ENCODE measurements at regions not wholly inside any gene's neighbourhood (a gene's known extent, or its start where the extent isn't known, plus 50 kb on each side); places are given as distances from the start of the nearest gene placed in this dataset.

- dilution Hi-C loops (cut with MboI; ENCODE audit: extremely low pct_ligation_motif_present, low sequenced_read_pairs): no loop called here
- POLR2A ChIA-PET: no interaction called here
- no peaks in the 10 kb centered on the region for H3K27me3 ChIP-seq (ENCODE audit: control insufficient read depth in 2 of 2, insufficient read depth in 2 of 2, low read length in 2 of 2)
- H3K9me3 ChIP-seq (replicated peaks; ENCODE audit: control insufficient read depth, insufficient read depth, low read length): no peaks in the 10 kb centered on the region
- CTCF ChIA-PET: interaction anchor here (1.5 kb wide), 1 partner anchor 24 kb away, joined by 4 read pairs; no protein-coding TSS in a partner anchor
- no peak overlapping the region for H3K4me3 ChIP-seq (replicated peaks in 1 of 3; ENCODE audit: insufficient read depth in 1 of 3, low read depth in 1 of 3, low read length in 3 of 3)
- no peak overlapping the region for H3K27ac ChIP-seq (ENCODE audit: insufficient read depth, low read depth, low read length)
- H3K9me1 ChIP-seq (replicated peaks; ENCODE audit: control insufficient read depth, extremely low read depth, insufficient read depth, low read length): no peaks in the 10 kb centered on the region
- TF ChIP-seq FOS (IDR thresholded peaks at IDR 0.05; ENCODE audit: borderline replicate concordance, insufficient read depth, low read length) (no peak), POLR2A (IDR thresholded peaks at IDR 0.05; ENCODE audit: low read depth, low read length) (no peak), GATA2 (IDR thresholded peaks at IDR 0.05; ENCODE audit: insufficient read depth, insufficient read length, low read depth, low read length) (no peak), MAX (IDR thresholded peaks at IDR 0.05; ENCODE audit: insufficient read depth, insufficient read length) (no peak), CTCF (IDR thresholded peaks at IDR 0.05; ENCODE audit: extremely low read depth in 1 of 2, insufficient read depth in 1 of 2, low read depth in 1 of 2, low read length in 2 of 2) (no peak), POLR2AphosphoS5 (IDR thresholded peaks at IDR 0.05; ENCODE audit: insufficient read depth, low read depth, low read length) (no peak), JUN (IDR thresholded peaks at IDR 0.05; ENCODE audit: borderline replicate concordance, insufficient read depth, insufficient read length, low read depth) (no peak), EZH2 (IDR thresholded peaks at IDR 0.05; ENCODE audit: borderline replicate concordance, low read depth, low read length, severe bottlenecking) (no peak), MYC (IDR thresholded peaks at IDR 0.05; ENCODE audit: low read depth, low read length) (no peak)
- no peak for DNase-seq (ENCODE audit: low read depth, low spot score)
- H3K9ac ChIP-seq (replicated peaks; ENCODE audit: extremely low read depth, insufficient read depth, low read length): no peak overlapping the region
- no peaks in the 10 kb centered on the region for H3K4me1 ChIP-seq (ENCODE audit: control insufficient read depth, extremely low read depth, insufficient read depth, low read length)
- FAIRE-seq: no peak
- BruUV-seq (replicated peaks): no TSS peak
- H3K4me2 ChIP-seq (ENCODE audit: insufficient read depth, low read length): no peak overlapping the region
- no peaks in the 10 kb centered on the region for H3K79me2 ChIP-seq (ENCODE audit: control insufficient read depth, insufficient read depth, low read length)
- no peaks in the 10 kb centered on the region for H3K36me3 ChIP-seq (ENCODE audit: control insufficient read depth in 2 of 2, extremely low read depth in 1 of 2, insufficient read depth in 2 of 2, low read length in 2 of 2)
- intact Hi-C loops (cut with micrococcal nuclease): no loop called here
- no peak overlapping the region for H2AFZ ChIP-seq (ENCODE audit: low read depth, low read length)
- H4K20me1 ChIP-seq (replicated peaks; ENCODE audit: control insufficient read depth, extremely low read depth, insufficient read depth, low read length): no peaks in the 10 kb centered on the region
These were observed 677.5 kb downstream of the HDGFL1 start for GRCh38 chr6:23246896-23247295.
